SKM-1 (cell line): ENCODE measurements at regions not wholly inside any gene's neighbourhood (a gene's known extent, or its start where the extent isn't known, plus 50 kb on each side); places are given as distances from the start of the nearest gene placed in this dataset.
"Not testable (repeated sequence)": the region's sequence is repeated elsewhere in the genome, so short reads cannot be mapped to it uniquely, and the experiment has no call there.

Experiments used
- DNase-seq: peaks from one replicate; lab custom pipeline; 2025; ENCODE audit not compliant: unreplicated experiment; lab: John Stamatoyannopoulos, UW

- no peak for DNase-seq
Observed at GRCh38 chr4:111020961-111021360, 398.1 kb upstream of the PITX2 start.

GRCh38 chr4:111022758-111023157 lies 399.9 kb upstream of the PITX2 start:
- DNase-seq = no peak

- no peak for DNase-seq
Observed at GRCh38 chr4:111027526-111027925, 404.6 kb upstream of the PITX2 start.

GRCh38 chr4:111028795-111029194 lies 405.9 kb upstream of the PITX2 start:
- DNase-seq = no peak

- no peak for DNase-seq
Observed at GRCh38 chr4:111031001-111031579, 408.2 kb upstream of the PITX2 start.

GRCh38 chr4:111031596-111031995 lies 408.7 kb upstream of the PITX2 start:
- DNase-seq = no peak

- no peak for DNase-seq
Observed at GRCh38 chr4:111037591-111038360, 414.9 kb upstream of the PITX2 start.

- no peak for DNase-seq
Observed at GRCh38 chr4:111040904-111041303, 418.0 kb upstream of the PITX2 start.

GRCh38 chr4:111043286-111043685 lies 420.4 kb upstream of the PITX2 start:
- no peak for DNase-seq

GRCh38 chr4:111045992-111046391 lies 423.1 kb upstream of the PITX2 start:
- DNase-seq = no peak

GRCh38 chr4:111046811-111047210 lies 423.9 kb upstream of the PITX2 start:
- no peak for DNase-seq

GRCh38 chr4:111048316-111048715 lies 425.4 kb upstream of the PITX2 start:
- no peak for DNase-seq

GRCh38 chr4:111064342-111064993 lies 441.6 kb upstream of the PITX2 start:
- DNase-seq = peak; percentile 42

GRCh38 chr4:111066001-111066400 lies 443.1 kb upstream of the PITX2 start:
- no peak for DNase-seq

GRCh38 chr4:111066447-111066846 lies 443.6 kb upstream of the PITX2 start:
- no peak for DNase-seq

- DNase-seq = no peak
Observed at GRCh38 chr4:111066887-111067286, 444.0 kb upstream of the PITX2 start.

- DNase-seq = no peak
Observed at GRCh38 chr4:111068883-111069282, 446.0 kb upstream of the PITX2 start.

GRCh38 chr4:111070390-111070789 lies 447.5 kb upstream of the PITX2 start:
- no peak for DNase-seq

GRCh38 chr4:111074523-111075114 lies 451.7 kb upstream of the PITX2 start:
- no peak for DNase-seq

GRCh38 chr4:111076299-111076698 lies 453.4 kb upstream of the PITX2 start:
- not testable (repeated sequence) for DNase-seq

- no peak for DNase-seq
Observed at GRCh38 chr4:111108153-111108552, 485.3 kb upstream of the PITX2 start.

GRCh38 chr4:111113591-111113990 lies 490.7 kb upstream of the PITX2 start:
- DNase-seq = no peak
